Omental fat pad (tissue), 3 donors: ENCODE measurements at regions not wholly inside any gene's neighbourhood (a gene's known extent, or its start where the extent isn't known, plus 50 kb on each side); places are given as distances from the start of the nearest gene placed in this dataset.

Experiments
- ATAC-seq: fragments of 150-250 bp; one replicate; pipeline ENCODE4 v1.9.1; 2016; ENCODE audit warnings: mild to moderate bottlenecking, moderate library complexity; ENCODE audit not compliant: low FRiP score
- DNase-seq: peaks from one replicate; pipeline ENCODE4 v3.0.0-alpha.2; 2019; ENCODE audit warnings: low spot score
- CTCF ChIP-seq, 3 donors: fragments of 450-650 bp; IDR thresholded peaks; one replicate each; pipeline ENCODE4 v1.5.1; 2016 to 2017; ENCODE audit warnings: antibody characterized with exemption in 3 of 3, mild to moderate bottlenecking in 3 of 3, moderate library complexity in 2 of 3

DNA sequence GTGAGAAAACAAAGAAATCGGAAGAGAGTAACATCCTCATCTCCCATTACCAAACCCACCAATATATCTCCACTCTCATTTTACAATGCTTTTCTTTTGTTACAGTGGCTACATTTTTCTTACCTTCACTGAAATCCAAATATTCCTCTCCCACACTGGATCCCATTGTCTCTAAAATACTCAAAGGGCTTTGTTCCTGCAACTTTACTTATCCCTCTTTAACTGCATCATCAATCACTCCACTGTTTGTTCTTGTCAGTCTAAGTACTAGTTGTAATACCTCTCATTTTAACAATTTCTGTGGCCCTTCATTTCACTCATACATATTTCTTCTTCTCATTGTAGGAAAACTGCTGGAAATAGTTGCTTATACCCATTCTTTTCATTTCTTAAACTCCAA is 464.2 kb upstream of the PIK3C3 start:
- no peak for TF ChIP-seq CTCF (IDR thresholded peaks at IDR 0.05)
- ATAC-seq (no peak), DNase-seq (no peak)

DNA sequence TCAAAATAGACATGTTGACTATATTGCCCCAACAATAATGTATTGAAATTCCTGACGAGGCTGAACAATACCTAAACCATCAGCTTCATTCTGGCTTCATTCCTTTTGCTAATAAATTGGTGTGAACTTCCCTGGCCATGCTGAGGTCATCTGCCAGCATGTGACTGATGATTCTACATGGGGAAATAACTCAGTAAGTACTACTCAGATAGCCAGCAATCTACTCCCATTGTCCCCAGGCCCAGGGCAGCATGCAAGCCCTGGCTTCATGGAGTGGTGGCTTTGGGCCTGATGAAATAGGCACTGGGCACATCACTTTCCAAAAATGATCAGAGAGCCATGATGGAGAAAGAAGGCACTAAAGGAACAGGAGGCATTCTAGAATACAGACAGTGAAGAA is 468.5 kb upstream of the PIK3C3 start:
- DNase-seq, result no peak
- no peak for TF ChIP-seq CTCF (IDR thresholded peaks at IDR 0.05)
- no peak for ATAC-seq

- TF ChIP-seq CTCF (IDR thresholded peaks at IDR 0.05), result no peak
Measured at GRCh38 chr18:41484069-41484468, 471.0 kb upstream of the PIK3C3 start.

GRCh38 chr18:41482501-41482900 is 472.5 kb upstream of the PIK3C3 start:
- TF ChIP-seq CTCF (IDR thresholded peaks at IDR 0.05), result no peak
- DNase-seq, result no peak
- no peak for ATAC-seq

More at GRCh38 chr18:41484069-41484468, 471.0 kb upstream of the PIK3C3 start:
- ATAC-seq, result no peak
- DNase-seq, result no peak

DNA sequence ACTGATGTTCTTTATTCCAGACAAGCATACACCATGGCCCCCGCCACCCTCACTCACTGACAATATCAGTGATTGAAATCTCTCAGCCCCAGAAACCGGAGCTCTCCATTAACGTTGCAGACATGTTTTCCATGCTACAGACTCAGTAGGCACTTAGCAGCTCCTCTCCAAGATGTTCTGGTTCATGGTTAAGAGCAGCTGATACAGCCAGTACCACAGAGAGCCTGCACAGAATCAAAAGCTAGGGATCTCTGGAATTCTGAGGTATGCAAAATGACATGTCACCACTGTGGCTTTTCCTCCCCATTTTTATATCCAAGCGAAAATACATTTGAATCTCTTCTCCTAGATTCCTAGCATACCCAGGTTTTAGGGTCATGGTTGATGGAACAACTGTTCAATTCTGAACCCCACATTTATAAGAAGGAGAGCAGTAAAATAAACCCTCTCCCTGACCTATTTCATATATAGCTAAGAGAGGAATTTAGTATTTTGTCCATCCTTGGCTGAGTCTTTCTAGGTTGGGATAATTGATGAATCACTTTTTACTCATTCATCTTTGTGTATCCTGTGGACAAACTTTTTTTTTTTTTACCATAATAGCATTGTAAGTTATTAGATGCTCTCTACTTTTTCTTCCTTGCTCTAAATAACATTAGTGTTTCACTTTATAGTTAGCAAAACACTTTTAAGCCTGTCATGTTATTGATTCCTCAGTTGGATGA is 488.4 kb upstream of the PIK3C3 start:
- DNase-seq (no peak), ATAC-seq (no peak)
- no peak for TF ChIP-seq CTCF (IDR thresholded peaks at IDR 0.05)

GRCh38 chr18:41465386-41465785 is 489.6 kb upstream of the PIK3C3 start:
- DNase-seq (no peak), ATAC-seq (no peak)
- no peak for TF ChIP-seq CTCF (IDR thresholded peaks at IDR 0.05)

DNA sequence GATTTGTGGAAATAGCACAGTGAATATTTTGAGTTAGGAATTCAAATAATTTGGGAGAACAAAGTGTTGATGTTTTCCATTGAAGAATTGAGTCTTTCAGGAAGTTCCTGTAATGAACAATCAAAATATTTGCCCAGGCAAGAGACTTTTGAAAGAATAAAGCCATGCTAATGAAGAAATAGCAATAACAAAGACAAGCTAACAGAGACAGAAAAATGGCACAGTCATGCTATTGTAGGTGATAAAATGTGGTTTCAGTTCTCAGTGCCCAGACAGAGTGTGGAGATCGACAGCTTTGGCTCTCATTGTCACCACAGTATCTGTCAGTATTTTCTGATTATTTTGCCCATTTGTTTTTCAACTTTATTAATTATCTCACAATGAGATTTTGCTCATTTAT is 490.8 kb upstream of the PIK3C3 start:
- ATAC-seq (no peak), DNase-seq (no peak)
- no peak for TF ChIP-seq CTCF (IDR thresholded peaks at IDR 0.05)
